Sciatic nerve (tissue), 2 donors: ENCODE measurements at regions not wholly inside any gene's neighbourhood (a gene's known extent, or its start where the extent isn't known, plus 50 kb on each side); places are given as distances from the start of the nearest gene placed in this dataset.
A peak's percentile ranks its signal among the peaks of the same experiment; 100 is the strongest.
"Not testable (repeated sequence)": the region's sequence is repeated elsewhere in the genome, so short reads cannot be mapped to it uniquely, and the experiment has no call there.

Experiments
- ATAC-seq: fragments of 200-7000 bp; cut with Tn5 transposase; one replicate; pipeline ENCODE4 v1.9.1; 2020; ENCODE audit warnings: mild to moderate bottlenecking, moderate library complexity
- DNase-seq: peaks from one replicate; pipeline ENCODE4 v3.0.0-alpha.2; 2020; ENCODE audit warnings: low spot score
- intact Hi-C: fragments of 100-400 bp; cut with DNase I; formaldehyde crosslinking; loops from one replicate; pipeline ENCODE4 v1.14.2; 2022
- donor health status: DM: no; HTN: no; CAD: no.
- donor health status: DM: no; HTN: no; CAD: no.

- intact Hi-C loops = no loop called here
- no peak for ATAC-seq
Measured at GRCh38 chr5:90290648-90291047, 118.9 kb downstream of the CETN3 start.

DNA sequence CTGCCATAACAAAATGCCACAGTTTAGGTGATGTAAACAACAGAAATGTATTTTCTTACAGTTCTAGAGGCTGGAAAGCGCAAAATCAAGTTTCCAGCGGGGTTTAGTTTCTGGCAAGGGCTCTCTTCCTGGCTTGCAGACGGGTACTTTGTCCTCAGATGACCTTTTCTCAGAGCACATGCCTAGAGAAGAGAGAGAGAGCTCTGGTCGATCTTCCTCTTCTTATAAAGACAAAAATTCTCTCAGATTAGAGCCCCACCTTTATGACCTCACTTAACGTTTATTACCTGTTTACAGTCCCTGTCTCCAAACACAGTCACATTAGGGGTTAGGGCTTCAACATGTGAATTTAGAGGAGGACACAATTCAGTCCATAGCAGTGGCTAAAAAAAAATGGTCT lies 119.7 kb downstream of the CETN3 start:
- ATAC-seq (no peak), DNase-seq (no peak)
- intact Hi-C loops = no loop called here

More at GRCh38 chr5:90290648-90291047, 118.9 kb downstream of the CETN3 start:
- DNase-seq = no peak

- intact Hi-C loops = no loop called here
- ATAC-seq = no peak
- DNase-seq = no peak
Measured at GRCh38 chr5:90287036-90287435, 122.5 kb downstream of the CETN3 start.

DNA sequence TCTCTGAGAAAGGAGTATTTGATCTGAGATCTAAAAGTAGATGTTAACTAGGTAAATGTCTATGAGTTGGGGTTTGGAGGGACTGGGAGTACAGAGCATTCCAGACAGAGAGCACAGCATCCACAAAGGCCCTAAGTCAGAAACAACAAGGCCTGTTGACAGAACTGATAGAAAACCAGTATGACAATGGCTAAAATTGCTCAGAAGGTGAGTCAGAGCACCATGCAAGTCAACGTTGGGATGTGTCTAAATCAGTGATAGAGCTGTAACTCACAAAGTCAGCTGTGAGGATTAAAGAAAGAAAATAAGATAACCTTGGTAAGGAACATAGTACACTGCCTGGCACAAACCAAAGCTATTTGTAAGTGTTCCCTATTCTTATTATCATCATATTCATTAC lies 124.0 kb downstream of the CETN3 start:
- DNase-seq = no peak
- intact Hi-C loops = no loop called here
- ATAC-seq = no peak

DNA sequence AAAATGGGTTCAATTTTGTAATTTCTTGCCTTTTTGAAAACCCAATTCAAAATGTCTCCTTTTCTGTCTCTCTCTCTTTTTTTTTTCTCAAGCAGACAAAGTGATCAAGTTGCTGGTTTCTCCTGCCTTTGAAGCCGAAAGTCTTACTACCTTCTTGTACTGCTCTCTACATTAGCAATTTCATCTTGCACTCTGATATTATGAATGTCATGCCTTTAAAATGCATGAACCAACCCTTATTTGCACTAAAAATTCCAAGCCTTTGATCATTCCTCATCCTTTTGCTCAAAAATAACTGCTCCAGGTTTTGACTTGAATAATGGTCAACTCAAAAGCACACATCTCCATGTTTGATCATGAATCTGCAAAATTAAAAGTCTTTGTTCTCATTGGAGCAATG lies 125.2 kb downstream of the CETN3 start:
- DNase-seq (no peak), ATAC-seq (no peak)
- intact Hi-C loops = no loop called here

- intact Hi-C loops = no loop called here
Measured at GRCh38 chr5:90279091-90279490, 130.5 kb downstream of the CETN3 start.

GRCh38 chr5:90274216-90274615 lies 135.3 kb downstream of the CETN3 start:
- intact Hi-C loops = no loop called here
- DNase-seq = no peak
- ATAC-seq = no peak

More at GRCh38 chr5:90279091-90279490, 130.5 kb downstream of the CETN3 start:
- ATAC-seq (no peak), DNase-seq (no peak)

DNA sequence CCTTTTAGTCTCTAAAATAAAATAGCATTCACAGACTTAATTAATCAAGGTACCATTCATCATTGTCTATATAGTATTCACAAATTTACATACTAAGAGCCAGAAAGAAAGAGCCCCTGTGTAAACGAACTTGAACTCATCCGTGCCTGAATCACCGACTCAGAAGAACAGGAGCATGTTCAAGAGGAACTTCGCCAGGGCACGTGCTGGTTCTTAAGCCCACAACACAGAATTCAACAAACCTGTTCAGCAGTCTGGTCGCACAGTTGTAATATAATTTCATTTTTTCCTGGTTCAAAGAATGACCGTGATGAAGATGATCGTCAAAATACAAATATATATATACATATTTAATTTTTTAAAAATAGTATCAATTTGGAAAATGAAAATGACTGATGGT lies 141.9 kb downstream of the CETN3 start:
- intact Hi-C loops = loop anchor here (5.0 kb wide), 1 partner anchor 1805 kb away; no protein-coding TSS in a partner anchor
- no peak for DNase-seq
- no peak for ATAC-seq

- no peak for ATAC-seq
- intact Hi-C loops = loop anchor here (5.0 kb wide), 1 partner anchor 1803 kb away; no protein-coding TSS in a partner anchor
- no peak for DNase-seq
Measured at GRCh38 chr5:90265545-90265857, 144.1 kb downstream of the CETN3 start.

DNA sequence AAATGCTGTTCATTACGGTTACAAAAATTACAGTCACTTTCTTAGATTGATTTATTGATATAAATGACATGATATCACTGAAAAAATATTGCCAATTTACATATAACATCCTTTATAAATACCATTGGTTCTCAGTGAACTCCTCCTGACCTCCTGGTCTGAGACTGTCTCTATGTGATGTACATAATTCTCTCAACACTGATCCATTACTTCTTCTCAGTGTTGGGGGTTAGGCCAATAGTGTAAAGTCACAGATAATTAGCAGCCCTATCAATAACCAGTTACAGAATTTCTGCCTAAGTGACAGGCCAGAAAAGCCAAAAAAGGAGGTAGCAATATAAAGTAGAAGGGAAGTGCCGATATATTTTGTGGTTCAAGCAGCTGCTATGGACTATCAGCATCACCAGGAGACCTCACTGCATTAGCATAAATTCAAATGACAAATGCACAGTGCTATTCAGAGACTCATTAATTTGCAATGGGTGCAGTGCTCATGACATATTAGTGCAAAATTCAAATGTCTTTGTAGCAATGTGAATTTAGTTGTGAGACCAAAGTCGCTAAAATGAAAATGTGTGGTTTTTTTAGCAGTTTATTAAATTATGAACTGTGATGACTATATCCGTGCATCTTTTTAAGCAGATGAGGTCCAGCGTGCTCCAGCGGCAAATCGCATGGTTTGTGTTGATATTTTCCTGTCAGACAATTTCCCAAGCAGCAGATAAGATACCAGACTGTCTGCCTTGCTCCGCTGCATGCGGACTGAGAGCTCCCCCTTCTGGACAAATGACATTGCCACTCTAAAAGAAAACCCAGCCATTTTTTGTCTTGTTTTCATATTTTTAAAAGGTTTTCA lies 144.6 kb downstream of the CETN3 start:
- DNase-seq (peak; percentile 76), ATAC-seq (peak; percentile 55)
- intact Hi-C loops = loop anchor here (5.0 kb wide), 1 partner anchor 1803 kb away; no protein-coding TSS in a partner anchor

DNA sequence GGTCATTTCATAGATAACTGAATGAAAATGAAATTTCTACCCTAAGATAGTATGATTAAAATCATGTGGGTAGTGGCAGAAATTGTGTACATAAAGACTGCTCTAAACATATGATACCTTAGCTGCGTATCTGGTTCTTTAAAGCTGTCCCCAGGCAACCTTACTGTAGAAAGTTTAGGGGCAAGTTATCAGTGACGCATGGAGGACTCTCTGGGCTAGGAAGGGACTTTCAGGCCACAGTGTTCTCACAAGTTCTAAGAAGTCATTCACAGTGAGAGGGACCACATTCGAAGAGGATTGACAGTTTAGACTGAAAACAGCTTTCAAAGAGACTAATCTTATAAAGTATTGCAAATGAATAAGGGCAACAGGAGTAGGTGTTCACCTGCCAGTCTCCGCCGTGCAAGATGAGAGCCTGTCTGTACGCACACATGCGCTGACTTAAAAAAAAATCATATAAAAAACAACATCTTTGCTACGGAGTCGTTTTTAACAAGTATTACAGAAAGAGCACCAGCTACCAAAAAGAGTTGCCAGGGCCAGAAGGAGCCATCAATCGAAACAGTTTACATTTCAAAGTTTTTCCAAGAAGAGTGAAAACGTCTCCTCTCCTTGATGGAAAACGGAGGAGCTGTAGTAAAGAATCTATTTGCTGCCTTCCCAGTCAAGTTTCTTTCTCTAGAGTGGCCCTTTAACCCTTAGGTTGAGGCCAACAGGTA lies 146.3 kb downstream of the CETN3 start:
- no peak for DNase-seq
- no peak for ATAC-seq
- intact Hi-C loops = no loop called here

DNA sequence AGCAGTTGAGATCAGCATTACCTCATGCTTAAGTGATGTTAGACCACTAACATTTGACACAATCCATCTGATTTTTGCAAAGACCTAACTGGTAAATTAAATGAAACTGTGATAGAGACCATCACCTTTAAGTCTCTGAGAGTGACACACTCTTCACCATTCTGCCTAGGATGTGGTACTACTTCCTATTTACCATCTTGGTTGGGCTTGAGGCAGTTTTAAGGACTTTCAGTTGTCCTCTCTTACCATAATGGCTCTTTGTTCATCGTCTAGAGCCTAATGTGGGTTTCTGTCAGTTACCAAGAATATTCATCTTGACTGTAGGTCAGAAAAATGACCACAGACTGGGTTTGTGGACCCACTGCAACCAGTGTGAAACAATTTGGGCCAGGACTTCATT lies 158.1 kb downstream of the CETN3 start:
- ATAC-seq (no peak), DNase-seq (no peak)
- intact Hi-C loops = no loop called here

GRCh38 chr5:90248640-90249039 lies 160.9 kb downstream of the CETN3 start:
- DNase-seq = no peak
- intact Hi-C loops = no loop called here
- ATAC-seq = no peak

GRCh38 chr5:90243848-90244247 lies 165.7 kb downstream of the CETN3 start:
- DNase-seq, intact Hi-C loops, ATAC-seq: not testable (repeated sequence)

DNA sequence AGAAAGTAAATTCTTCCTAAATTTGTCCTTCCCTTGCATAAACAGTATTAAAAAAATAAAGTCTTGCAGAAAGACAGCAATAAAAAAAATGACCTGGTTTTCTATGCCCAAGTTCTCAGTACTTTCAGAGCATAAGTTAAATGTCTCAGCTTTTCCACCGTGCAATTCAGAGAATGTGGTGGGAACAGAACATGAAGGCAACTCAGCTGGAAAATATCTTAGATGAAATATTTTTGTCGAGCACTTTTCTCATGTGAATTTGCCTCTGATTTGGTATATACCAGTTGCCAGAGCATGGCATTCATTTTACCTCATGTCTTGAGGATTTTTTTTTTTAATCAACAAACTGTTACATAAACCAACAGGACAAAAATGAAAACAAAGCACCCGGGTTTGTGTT lies 176.1 kb downstream of the CETN3 start:
- no peak for DNase-seq
- intact Hi-C loops = no loop called here
- ATAC-seq = no peak

DNA sequence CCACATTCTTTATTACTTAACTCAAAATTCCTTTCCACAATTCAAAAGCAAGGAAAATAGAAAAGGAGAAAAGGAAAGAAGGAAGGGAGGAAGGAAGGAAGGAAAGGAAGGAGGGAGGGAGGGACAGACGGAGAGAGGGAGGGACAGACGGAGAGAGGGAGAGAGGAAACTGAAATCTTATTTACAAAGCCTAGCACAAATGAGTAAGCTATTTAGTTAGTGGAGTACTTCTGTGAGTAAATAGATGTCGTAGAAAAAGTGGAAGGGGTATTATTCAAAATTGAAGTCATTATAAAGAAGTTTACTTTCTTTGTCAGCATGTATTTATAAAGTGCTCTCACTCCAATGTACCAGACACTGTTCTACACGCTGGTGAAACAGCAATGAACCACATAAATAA lies 177.9 kb downstream of the CETN3 start:
- no peak for ATAC-seq
- intact Hi-C loops = no loop called here
- DNase-seq = no peak

- intact Hi-C loops = no loop called here
- DNase-seq = no peak
- peak; percentile 51 for ATAC-seq
Measured at GRCh38 chr5:90227683-90228082, 181.9 kb downstream of the CETN3 start.

DNA sequence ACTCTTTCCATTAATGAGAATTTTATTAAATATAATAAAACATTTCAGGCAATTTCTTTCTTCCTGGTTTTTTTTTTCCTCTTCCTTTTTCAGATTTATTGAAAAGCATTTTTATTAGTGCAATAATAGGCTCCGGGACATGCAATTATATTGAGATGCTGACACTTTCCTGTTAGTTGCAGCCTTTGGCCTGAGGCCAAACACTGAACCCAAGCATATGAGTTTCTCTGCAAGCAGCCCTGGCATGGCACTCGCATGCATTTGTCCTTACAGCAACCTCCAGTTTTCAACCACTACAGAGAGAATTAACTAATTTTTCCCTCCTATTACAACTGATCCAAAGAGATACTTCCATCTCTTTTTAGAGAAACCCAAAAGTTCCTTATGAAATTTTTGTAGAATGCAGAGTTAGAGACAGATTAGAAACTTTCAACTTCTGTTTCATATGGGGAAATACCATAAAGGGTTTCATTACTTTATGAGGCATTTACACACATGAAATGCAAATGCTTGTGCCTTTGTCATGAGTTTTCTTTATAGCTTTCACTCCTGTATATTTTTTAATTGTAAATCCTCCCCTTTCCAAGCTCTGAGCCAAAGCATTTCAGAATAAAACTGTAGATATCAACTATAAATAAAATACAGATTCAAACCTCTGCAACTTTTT lies 183.0 kb downstream of the CETN3 start:
- intact Hi-C loops = no loop called here

DNA sequence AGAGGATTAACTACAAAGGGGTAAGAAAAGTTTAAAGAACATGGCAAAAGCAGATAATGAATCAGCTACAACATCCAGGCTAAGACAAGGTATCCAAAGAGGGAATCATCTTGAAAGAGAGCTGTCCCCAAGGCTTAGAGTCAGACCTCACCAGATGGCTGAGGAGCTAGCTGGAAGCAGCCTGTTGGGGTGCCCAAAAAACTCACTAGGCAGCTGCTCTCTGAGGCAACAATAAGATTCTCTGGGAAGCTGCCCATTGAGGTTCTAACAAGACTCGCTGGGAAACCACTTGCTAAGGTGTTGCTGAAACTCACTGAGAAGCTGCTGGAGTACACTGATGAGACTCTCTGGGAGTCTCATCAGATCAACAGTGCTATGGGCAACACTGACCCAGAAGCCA lies 185.2 kb downstream of the CETN3 start:
- intact Hi-C loops = no loop called here

More for the DNA sequence above, 183.0 kb downstream of the CETN3 start:
- DNase-seq (no peak), ATAC-seq (no peak)

DNA sequence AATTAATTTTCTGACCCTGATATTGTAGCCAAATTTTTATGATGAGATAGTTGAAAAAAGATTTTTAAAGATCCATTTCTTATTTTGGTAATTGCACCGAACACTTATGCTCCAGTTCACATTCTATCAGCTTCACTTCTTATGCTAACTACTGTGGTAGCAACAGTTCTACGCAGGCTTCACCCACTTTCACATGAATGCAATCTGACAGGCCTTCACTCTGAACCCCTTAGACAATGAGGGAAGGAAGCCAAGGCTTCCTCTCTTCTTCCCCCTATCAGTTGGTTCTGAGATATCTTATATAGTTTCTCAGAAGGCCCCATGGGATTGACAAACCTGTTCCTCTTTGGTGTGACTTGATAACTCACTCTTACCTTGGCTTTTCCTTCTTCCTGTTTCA lies 185.8 kb downstream of the CETN3 start:
- ATAC-seq = no peak
- DNase-seq = no peak
- intact Hi-C loops = no loop called here

More for the DNA sequence above, 185.2 kb downstream of the CETN3 start:
- ATAC-seq (no peak), DNase-seq (no peak)
